Activated CD4-positive, alpha-beta T cell treated with anti-CD3 and anti-CD28 coated beads, Interleukin-2, amount 50 U/mL, for 16 hours (primary cell): ENCODE measurements at regions not wholly inside any gene's neighbourhood (a gene's known extent, or its start where the extent isn't known, plus 50 kb on each side); places are given as distances from the start of the nearest gene placed in this dataset.
"Not testable (repeated sequence)": the region's sequence is repeated elsewhere in the genome, so short reads cannot be mapped to it uniquely, and the experiment has no call there.

Source experiments
- DNase-seq: peaks from one replicate; pipeline ENCODE4 v3.0.0-alpha.2; 2020

DNA sequence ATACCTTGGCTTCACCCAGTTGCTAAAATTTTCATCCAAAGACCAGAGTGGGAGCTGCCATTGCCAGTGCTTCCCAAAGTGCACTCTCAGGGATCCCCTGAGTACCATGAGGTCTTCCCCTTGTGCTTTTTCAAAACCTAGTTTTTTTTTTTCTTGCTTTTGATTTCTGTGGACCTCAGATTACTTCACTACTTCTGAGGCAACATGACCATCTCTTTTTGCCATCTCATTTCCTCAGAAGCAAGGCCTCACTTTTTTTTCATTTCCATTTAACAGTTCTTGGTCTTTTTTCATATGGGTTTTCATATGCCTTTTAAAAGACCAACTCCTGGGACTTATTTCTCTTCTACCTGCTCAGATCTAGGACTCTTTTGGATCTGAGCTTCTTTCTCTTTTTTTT lies 64.1 kb upstream of the MMS22L start:
- DNase-seq, result no peak

- DNase-seq, result no peak
These were observed 78.3 kb upstream of the MMS22L start for GRCh38 chr6:97361286-97361685.

DNA sequence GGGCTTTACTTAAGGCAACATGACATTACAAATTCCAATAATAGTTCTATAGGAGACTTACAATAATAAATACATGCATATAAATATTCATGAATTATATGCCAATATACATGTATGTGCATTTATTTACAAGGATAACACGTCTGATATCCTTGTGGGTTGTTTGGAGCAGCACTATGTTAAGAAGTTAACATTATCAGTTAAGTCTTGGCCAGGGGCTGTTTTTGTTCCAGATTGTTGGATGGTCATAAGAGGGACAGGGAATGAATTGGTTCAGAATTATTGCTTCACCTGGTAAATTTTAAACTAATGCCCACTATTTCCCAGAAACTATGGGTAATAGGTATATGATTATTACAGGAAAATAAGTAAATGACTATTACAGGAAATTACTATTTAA lies 81.3 kb upstream of the MMS22L start:
- DNase-seq, result no peak

- not testable (repeated sequence) for DNase-seq
These were observed 99.1 kb upstream of the MMS22L start for GRCh38 chr6:97382071-97382470.

DNA sequence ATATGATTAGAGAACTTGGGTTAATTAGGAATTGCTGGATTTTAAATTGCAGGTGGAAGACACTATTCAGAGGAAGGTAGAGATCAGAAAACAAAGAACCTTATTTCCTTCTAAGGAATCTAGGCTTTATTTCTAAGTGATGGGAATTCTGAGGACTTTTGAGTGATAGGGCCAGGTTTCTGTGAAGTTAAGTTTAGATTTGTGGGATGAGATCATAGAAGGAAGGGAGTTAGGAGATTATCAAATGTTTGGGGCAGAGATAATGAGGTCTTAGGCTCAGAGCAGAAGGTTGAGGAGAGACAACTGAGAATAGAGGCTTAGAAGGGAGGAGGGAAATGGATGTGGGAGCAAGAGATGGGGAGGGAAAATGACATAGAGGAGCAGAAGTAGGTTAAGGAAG lies 109.7 kb upstream of the MMS22L start:
- no peak for DNase-seq

GRCh38 chr6:97394160-97394748 lies 111.2 kb upstream of the MMS22L start:
- DNase-seq, result peak; percentile 73

GRCh38 chr6:97396880-97397279 lies 113.9 kb upstream of the MMS22L start:
- no peak for DNase-seq

GRCh38 chr6:97399208-97399607 lies 116.2 kb upstream of the MMS22L start:
- DNase-seq, result no peak

GRCh38 chr6:97401533-97401932 lies 118.5 kb upstream of the MMS22L start:
- no peak for DNase-seq

DNA sequence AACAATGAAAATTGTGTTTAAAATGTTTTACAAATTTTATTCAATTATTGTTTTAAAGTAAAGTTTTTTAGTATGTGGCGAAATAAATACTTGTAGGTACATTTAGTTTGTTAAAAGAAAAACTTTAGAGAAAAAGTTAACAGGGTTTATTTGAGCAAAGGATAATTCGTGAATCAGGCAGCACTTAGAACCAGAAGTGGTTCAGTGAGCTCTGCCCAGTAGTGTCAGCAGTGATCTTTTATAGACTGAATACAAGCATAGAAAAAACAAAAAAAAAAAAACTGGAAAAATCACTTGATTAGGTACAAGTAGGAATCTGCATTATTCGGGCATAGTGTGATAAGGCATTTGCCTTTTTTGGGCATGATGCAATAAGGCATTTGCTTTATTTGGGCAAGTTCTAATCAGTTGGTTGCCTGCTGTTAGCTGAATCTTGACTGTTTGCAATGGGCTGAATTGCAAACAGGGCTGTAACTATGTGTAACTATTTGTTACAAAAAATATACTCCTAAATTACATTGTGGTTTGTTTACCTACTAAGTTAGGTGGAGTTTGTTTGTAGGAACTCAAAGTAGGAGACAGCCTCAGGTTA lies 122.9 kb upstream of the MMS22L start:
- no peak for DNase-seq

DNA sequence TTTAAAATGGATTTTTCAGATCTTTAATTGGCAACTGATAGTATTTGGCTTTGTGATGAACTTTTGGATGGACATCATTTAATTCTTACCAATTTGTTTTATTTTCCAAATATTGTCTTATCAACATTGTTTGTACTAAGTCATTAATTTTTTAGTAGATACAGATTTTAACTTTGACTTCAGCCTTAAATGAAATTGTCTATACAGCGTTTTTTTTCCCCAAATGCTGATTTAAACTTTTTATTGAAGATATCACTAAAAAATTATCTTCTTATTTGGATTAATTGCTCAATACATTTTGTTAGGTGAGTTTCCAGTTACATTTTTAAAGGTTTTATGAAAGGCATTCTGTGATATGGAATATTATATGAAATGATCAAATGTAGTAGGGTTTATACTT lies 123.6 kb upstream of the MMS22L start:
- no peak for DNase-seq

DNA sequence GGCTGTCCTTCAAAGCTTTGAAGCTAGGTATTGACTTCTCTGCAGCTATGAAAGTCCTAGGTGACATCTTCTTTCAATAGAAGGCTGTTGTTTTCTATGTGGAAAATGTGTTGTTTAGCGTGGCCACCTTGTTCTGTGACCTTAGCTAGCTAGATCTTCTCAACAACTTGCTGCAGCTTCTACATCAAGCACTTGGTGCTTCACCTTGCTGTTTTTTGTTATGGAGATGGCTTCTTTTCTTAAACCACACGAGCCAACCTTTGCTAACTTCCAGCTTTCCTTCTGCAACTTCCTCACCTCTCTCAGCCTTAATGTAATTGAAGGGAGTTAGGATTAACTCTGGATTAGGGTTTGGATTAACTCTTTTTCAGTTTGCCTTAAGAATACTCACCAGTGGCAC lies 128.6 kb upstream of the MMS22L start:
- DNase-seq, result no peak

DNA sequence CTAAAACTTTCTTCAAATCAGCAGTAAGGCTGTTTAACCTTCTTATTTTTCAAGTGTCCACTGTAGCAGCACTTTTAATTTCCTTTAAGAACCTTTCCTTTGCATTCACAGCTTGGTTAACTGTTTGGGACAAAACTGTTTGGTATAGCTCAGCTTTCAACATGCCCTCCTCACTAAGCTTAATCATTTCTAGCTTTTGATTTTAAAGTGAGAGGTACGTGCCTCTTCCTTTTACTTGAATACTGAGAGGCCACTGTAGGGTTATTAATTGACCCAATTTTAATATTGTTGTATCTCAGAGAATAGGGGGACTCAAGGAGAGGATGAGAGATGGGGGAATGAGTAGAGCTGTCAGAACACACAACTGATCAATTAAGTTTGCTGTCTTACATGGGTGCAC lies 129.5 kb upstream of the MMS22L start:
- no peak for DNase-seq

DNA sequence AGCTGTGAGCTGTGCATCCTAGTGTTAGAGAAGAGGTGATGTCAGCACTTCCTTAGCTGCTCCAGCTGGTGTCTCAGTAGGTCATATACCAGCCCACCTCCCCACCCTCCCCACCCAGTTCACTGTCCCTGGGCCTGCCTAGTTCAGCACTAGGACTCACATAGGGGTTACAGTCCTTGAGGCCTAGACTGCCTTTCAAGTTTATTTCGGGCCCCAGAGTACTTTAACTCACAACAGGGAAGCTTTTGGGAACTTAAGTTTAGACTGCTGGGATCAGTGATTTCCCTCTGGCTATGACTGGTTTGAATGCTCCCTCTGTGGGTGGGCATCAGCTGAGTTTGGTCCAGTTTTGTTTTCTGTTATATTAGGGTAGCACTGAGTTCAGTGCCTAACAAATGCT lies 139.2 kb upstream of the MMS22L start:
- no peak for DNase-seq

- DNase-seq, result no peak
These were observed 140.2 kb upstream of the MMS22L start for GRCh38 chr6:97423190-97423589.

DNA sequence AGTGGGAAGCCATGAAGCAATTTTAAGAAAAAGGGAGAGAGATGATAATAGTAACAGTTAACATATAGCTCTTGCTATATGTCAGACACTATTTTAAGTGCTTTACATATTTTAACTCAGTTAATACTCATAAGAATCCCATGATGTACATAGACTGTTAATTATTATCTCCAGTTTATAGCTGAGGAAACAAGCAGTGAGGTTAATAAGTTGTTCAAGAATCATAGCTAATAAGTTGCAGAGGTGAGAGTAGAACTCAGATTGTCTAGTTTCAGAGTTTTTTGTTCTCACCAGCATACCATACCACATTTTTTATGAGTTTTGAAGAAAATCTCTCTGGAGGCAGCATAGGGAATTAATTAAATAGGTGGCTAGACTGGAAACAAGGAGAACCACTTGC lies 144.6 kb upstream of the MMS22L start:
- DNase-seq, result no peak

GRCh38 chr6:97437087-97437486 lies 154.1 kb upstream of the MMS22L start:
- DNase-seq, result no peak

GRCh38 chr6:97438011-97438671 lies 155.1 kb upstream of the MMS22L start:
- no peak for DNase-seq

GRCh38 chr6:97440590-97441176 lies 157.7 kb upstream of the MMS22L start:
- no peak for DNase-seq

DNA sequence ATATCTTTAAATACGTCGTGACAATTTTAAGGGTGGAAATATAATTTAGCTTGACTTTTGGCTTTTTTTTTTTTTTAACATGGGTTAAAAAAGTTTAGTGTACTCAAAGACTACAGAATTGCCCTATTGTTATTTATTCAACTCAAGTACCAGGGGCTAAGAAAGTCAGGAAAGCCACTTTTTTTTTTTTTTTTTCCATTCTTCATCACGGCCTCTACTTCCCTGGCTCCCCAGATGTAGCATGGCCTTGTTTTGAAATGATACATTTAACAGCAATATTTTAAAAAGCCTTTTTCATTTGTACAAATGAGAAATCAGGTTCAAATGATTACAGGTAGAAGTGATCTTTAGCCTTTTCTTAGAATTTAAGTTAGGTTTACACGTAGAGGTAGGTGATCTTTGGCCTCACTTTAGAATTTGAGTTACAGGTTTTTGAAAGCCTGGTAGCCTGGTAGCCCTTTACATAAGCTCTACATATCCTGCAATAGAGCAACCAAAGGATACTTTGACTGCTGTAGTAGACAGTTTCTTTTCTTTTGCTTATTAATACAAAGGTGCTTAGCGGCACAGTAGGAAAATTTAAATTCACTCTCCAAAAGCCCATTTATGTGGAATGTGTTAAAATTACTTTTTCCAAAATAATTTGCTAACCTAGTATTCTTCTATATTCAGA lies 160.5 kb upstream of the MMS22L start:
- no peak for DNase-seq

- DNase-seq, result no peak
These were observed 162.4 kb upstream of the MMS22L start for GRCh38 chr6:97445407-97445806.

GRCh38 chr6:97449444-97449966 lies 166.5 kb upstream of the MMS22L start:
- no peak for DNase-seq

DNA sequence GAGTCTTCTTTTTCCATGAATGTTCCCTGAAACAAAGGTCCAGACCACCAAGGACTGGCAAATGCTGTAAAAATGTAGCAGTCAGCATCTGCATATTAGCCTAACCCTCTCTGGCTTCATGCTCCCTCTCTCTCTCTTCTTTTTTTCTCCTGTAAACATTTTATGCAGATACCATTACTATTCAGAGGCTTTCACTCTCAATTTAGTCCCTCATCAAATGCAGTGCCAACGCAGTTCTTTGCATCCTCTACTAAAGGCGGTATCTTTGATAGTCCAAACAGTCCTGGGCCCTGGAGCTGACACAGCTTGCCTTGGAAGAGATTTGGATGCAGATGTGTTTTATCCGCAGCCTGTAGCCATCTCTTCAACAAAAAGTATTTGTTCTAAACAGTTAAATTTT lies 167.1 kb upstream of the MMS22L start:
- no peak for DNase-seq

GRCh38 chr6:97456070-97456469 lies 173.1 kb upstream of the MMS22L start:
- DNase-seq, result no peak
